Choroid plexus epithelial cell (primary cell): ENCODE measurements at regions not wholly inside any gene's neighbourhood (a gene's known extent, or its start where the extent isn't known, plus 50 kb on each side); places are given as distances from the start of the nearest gene placed in this dataset.

Experiments used
- DNase-seq: peaks from one replicate; pipeline ENCODE4 v3.0.0-alpha.2; 2010; ENCODE audit warnings: low read depth
- H3K4me3 ChIP-seq: 2 replicates; pipeline ENCODE4 v1.5.1; 2011; ENCODE audit warnings: low read depth, mild to moderate bottlenecking, control low read depth, low read length, moderate library complexity
- CTCF ChIP-seq: conservative IDR thresholded peaks from 2 replicates; pipeline ENCODE4 v1.5.1; 2011; ENCODE audit warnings: low read depth, mild to moderate bottlenecking, control low read depth, inconsistent platforms, low read length, moderate library complexity

DNA sequence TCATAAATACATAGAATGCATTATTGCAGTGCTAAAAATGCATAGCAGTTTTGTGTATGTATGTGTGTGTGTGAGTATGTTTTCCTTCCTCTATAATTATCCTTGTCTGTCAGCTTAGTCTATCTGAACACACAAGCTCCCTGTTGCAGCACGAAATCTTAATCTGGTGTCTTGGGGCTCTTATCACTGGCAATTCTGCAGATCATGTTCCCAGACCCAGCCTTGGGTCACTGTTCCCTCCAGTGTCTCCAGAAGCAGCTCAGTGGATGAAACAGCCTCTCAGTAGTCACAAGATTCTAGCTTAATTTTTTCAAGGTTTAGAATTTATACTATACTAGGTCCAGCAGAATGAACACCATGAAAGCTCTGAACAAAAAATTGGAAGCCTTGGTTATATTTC is 777.9 kb downstream of the MRPL39 start:
- TF ChIP-seq CTCF: no peak
- no peak overlapping the region for H3K4me3 ChIP-seq
- DNase-seq: no peak

GRCh38 chr21:24826822-24827221 is 780.5 kb downstream of the MRPL39 start:
- no peak for DNase-seq
- H3K4me3 ChIP-seq: no peak overlapping the region
- no peak for TF ChIP-seq CTCF

DNA sequence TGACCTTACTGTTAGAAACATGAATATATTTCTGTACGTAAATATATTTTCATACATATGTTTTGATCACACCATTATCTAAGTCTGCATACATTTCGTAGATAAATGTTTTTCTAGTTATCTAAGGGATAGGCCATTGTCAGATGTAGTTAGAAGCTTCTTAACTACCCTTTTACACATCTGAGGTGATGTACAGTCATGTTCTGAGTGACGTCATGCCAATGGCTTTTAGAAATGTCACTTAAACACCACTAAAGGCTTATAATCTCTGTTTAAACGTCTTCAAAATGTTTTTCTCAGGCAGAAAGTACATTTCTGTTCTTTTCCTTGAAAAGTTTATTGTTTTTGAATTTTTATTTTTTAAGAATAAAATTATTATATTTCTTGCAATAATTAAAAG is 781.9 kb downstream of the MRPL39 start:
- DNase-seq: no peak
- TF ChIP-seq CTCF: no peak
- no peak overlapping the region for H3K4me3 ChIP-seq

DNA sequence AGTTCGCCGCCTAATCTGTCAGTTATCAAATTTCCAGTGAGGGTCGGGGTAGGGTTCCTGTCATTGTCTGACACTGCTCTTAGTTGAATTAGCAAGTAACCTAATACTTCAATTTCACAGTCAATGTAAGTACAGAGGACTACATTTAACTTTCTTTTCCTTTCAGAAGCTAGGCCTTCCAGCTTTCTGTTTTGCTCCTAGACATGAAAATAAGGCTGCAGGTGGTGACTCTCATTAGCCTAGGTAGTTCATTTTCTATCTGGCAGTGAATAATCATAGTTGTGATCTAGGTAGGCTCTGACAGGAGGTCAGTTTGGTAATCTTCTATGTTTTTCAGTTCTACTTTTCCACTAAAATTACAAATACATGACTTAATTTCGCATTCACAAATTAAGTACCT is 783.1 kb downstream of the MRPL39 start:
- no peak for TF ChIP-seq CTCF
- H3K4me3 ChIP-seq: no peak overlapping the region
- no peak for DNase-seq

DNA sequence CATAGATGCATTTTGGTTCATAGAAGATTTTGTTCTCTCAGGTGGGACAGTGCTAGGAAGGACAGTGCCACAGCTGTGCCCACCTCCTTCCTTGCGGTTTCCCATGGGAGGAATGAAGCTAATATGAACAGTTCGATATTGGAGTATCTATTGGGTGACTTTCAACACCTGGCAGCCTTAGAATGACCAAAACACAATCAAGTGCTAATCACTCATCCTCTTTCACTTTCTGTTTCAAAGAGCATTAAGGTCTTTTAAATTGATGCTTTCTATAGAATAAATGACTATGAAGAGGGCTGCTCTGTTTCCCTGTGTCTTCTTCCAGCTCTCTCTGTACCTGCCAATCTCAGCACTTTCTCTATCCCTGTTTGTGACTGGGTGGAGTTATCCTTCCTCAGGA is 784.0 kb downstream of the MRPL39 start:
- no peak for TF ChIP-seq CTCF

GRCh38 chr21:24785033-24785432 is 822.2 kb downstream of the MRPL39 start:
- TF ChIP-seq CTCF: no peak
- no peak for DNase-seq
- H3K4me3 ChIP-seq: no peak overlapping the region

More for the DNA sequence above, 784.0 kb downstream of the MRPL39 start:
- no peak for DNase-seq
- H3K4me3 ChIP-seq: no peak overlapping the region

DNA sequence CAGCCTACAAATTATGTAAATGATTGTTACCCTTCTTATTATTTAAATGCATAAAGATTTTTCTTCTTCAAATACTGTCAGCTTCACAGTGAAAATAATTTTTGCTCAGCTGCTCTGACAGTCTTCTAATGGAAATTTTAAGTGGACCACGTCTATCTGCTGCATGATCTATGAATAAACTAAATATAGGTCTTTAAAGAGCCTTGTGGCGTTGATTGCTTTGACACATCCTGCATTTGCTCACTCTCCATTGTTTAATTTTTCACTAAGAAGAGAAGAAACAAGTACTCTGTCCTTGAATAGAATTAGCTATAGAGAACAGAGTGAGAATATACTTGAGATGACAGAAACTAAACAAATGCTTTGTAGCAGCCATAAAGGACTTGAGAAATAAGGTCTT is 826.1 kb downstream of the MRPL39 start:
- H3K4me3 ChIP-seq: no peak overlapping the region
- no peak for DNase-seq
- TF ChIP-seq CTCF: no peak
